Effector memory CD8-positive, alpha-beta T cell (primary cell): ENCODE measurements at regions not wholly inside any gene's neighbourhood (a gene's known extent, or its start where the extent isn't known, plus 50 kb on each side); places are given as distances from the start of the nearest gene placed in this dataset.
"Not testable (repeated sequence)": the region's sequence is repeated elsewhere in the genome, so short reads cannot be mapped to it uniquely, and the experiment has no call there.

Experiments
- ATAC-seq: fragments of 150-1000 bp; cut with Tn5 transposase; replicated peaks from 2 replicates; pipeline ENCODE4 v1.10.0; 2021; ENCODE audit warnings: mild to moderate bottlenecking, moderate library complexity
- DNase-seq, 3 experiments: peaks; one replicate each; pipeline ENCODE4 v3.0.0; 2021
- H3K27ac Mint-ChIP-seq, 2 donors: one replicate each; pipeline ENCODE4 v1.8.0; 2022; ENCODE audit warnings: mild to moderate bottlenecking in 2 of 2, mixed read lengths in 2 of 2, moderate library complexity in 2 of 2
- H3K27me3 Mint-ChIP-seq, 2 donors: one replicate each; pipeline ENCODE4 v1.8.0; 2022; ENCODE audit warnings: mixed read lengths in 2 of 2
- H3K36me3 Mint-ChIP-seq: one replicate; pipeline ENCODE4 v1.8.0; 2022; ENCODE audit warnings: mild to moderate bottlenecking, moderate library complexity, mixed read lengths; ENCODE audit not compliant: insufficient read depth
- H3K4me1 Mint-ChIP-seq, 2 donors: one replicate each; pipeline ENCODE4 v1.8.0; 2022; ENCODE audit warnings: low read depth in 2 of 2, mixed read lengths in 2 of 2
- H3K4me3 Mint-ChIP-seq, 2 donors: one replicate each; pipeline ENCODE4 v1.8.0; 2022; ENCODE audit warnings: mild to moderate bottlenecking in 2 of 2, mixed read lengths in 2 of 2, moderate library complexity in 2 of 2
- H3K9me3 Mint-ChIP-seq, 2 donors: one replicate each; pipeline ENCODE4 v1.8.0; 2022; ENCODE audit warnings: mixed read lengths in 2 of 2

DNA sequence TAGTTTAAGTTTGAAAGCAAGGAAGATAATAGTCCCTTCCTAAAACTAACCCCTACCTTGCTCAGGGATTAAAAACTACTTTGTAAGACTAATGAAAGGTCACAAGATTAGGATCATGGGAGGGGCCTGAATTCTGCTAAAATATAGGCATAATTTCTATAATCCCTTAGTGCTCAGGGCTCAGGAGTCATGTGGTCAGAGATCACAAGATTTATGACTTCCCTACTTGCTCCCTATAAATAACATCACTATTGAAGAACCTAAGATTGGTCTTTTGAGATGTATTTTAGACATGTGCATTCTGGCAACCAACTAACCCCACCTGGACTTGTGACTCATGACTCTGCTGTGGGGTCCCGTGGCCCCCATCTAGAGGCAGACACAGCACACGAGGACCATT is 81.1 kb downstream of the STMND1 start:
- H3K4me3 Mint-ChIP-seq, result no peak overlapping the region
- peaks cover 32 to 42% of the 10 kb centered on the region in 2 donors for H3K27me3 Mint-ChIP-seq
- no peaks in the 10 kb centered on the region for H3K36me3 Mint-ChIP-seq
- H3K9me3 Mint-ChIP-seq, result peaks cover 0 to 1% of the 10 kb centered on the region in 2 donors
- DNase-seq (no peak), ATAC-seq (no peak)
- no peak overlapping the region for H3K27ac Mint-ChIP-seq
- H3K4me1 Mint-ChIP-seq, result no peaks in the 10 kb centered on the region

DNA sequence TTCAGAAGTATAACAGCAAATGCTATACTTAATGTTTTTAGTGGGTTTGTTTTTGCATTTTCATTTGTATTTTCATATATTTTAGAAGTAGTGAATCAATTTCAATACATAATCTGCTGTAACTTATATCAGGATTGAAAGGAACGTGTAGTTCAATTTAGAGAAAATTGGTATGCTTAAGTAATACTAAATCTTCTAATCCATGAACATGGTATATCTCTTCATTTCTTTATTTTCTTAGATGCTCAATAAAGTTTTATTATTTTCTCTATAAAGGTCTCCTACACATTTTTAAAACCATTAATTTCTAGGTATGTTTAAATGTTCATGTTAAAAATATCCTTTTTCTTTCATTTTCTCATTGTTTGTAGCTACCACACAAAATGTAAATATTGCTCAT is 85.1 kb downstream of the STMND1 start:
- Mint-ChIP-seq H3K27ac (no peak overlapping the region), H3K36me3 (no peaks in the 10 kb centered on the region), H3K4me1 (no peaks in the 10 kb centered on the region), H3K27me3 (peaks cover 47 to 64% of the 10 kb centered on the region in 2 donors), H3K9me3 (peaks cover 0 to 1% of the 10 kb centered on the region in 2 donors), H3K4me3 (no peak overlapping the region)
- ATAC-seq (no peak), DNase-seq (no peak)

DNA sequence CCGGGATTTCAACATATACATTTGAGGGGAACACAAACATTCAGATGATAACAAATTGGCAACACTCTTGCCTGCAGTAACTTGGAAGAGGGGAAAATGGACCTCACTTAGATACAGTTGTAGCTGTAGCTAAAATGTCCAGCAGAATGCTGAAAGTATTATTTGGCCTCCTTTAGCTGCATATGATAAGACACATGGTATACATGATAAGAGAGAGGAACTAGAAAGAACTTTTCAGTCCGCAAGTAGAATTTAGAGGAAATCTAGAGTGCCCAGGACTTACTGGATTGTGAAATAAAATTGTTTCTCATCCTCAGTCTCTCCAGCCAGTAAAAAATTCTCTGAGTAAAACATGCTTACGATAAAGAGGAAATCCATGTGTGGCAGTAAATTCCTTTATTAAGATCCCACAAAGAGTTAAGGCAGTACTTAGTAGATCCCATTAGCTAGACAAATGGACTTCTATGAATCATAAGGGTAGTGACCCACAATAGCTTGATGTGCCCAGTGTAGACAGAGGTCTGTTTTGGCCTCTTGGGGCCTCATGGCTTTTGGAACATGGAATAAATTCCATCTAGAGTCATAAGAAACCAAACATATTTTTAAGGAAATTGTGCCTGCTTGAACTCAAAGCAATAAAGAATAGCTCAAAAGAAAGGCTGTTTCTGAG is 87.9 kb upstream of the RBM24 start:
- DNase-seq (no peak), ATAC-seq (no peak)
- H3K4me3 Mint-ChIP-seq, result no peak overlapping the region
- H3K9me3 Mint-ChIP-seq, result no peaks in the 10 kb centered on the region
- H3K4me1 Mint-ChIP-seq, result no peaks in the 10 kb centered on the region
- no peak overlapping the region for H3K27ac Mint-ChIP-seq
- no peaks in the 10 kb centered on the region for H3K36me3 Mint-ChIP-seq
- peaks cover 12 to 19% of the 10 kb centered on the region in 2 donors for H3K27me3 Mint-ChIP-seq

DNA sequence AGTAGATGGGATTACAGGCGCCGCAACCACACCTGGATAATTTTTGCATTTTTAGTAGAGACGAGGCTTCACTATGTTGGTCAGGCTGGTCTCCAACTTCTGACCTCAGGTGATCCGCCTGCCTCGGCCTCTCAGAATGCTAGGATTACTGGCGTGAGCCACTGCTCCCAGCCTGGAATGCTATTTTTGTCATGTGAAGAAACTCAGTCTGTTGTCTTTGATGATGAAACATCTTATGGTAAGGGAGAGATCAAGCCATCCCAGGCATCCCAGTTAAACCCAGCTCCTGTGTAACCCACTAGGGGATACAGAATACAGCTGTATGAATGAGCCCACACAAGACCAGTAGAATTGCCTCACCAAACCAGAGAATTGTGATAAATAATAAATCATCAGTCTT is 83.6 kb upstream of the RBM24 start:
- Mint-ChIP-seq H3K36me3 (no peaks in the 10 kb centered on the region), H3K9me3 (no peaks in the 10 kb centered on the region), H3K4me3 (no peak overlapping the region), H3K27ac (no peak overlapping the region), H3K4me1 (no peaks in the 10 kb centered on the region), H3K27me3 (peaks cover 3 to 6% of the 10 kb centered on the region in 2 donors)
- ATAC-seq (no peak), DNase-seq (no peak)

DNA sequence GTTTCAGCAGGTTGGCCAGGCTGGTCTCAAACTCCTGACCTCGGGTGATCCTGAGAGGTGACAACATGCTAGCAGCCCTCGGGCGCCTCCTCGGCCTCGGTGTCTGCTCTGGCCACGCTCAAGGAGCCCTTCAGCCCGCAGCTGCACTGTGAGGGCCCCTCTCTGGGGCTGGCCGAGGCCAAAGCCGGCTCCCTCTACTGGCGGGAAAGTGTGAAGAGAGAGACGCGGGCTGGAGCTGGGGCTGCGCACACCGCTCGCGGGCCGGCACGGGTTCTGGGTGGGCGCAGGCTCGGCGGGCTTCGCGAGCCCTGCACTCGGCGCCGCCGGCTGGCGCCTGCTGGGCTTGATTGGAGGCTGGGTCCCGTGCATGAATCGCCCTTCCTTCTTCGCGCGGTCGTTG is 80.8 kb upstream of the RBM24 start:
- H3K4me1 Mint-ChIP-seq, result no peaks in the 10 kb centered on the region
- DNase-seq (no peak), ATAC-seq (no peak)
- H3K27me3 Mint-ChIP-seq, result peaks cover 17 to 22% of the 10 kb centered on the region in 2 donors
- H3K9me3 Mint-ChIP-seq, result no peaks in the 10 kb centered on the region
- no peak overlapping the region for H3K27ac Mint-ChIP-seq
- no peak overlapping the region for H3K4me3 Mint-ChIP-seq
- H3K36me3 Mint-ChIP-seq, result no peaks in the 10 kb centered on the region

DNA sequence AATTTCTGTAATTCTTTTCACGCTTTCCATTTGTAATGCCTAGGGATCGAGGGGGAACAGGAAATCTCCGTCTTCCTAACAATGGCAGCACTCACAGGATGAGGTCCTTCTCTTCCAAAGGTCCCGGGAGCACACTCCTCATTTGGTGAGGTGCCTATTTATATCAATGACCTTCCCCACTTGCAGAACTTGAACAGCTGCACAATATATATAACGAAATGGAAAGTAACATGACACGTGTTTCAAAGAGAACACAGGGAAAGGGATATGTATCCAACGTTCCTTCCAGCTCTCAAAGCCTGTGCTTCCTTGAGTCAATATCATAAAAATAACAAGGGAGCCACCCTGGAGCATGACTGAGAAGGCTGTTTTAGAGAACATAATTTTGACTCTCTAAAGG is 78.6 kb upstream of the RBM24 start:
- Mint-ChIP-seq H3K27me3 (peaks cover 21 to 25% of the 10 kb centered on the region in 2 donors), H3K27ac (no peak overlapping the region), H3K4me3 (no peak overlapping the region), H3K36me3 (no peaks in the 10 kb centered on the region), H3K9me3 (no peaks in the 10 kb centered on the region), H3K4me1 (no peaks in the 10 kb centered on the region)
- ATAC-seq (no peak), DNase-seq (no peak)

- Mint-ChIP-seq H3K4me1 (no peaks in the 10 kb centered on the region), H3K27ac (no peak overlapping the region), H3K4me3 (no peak overlapping the region), H3K27me3 (peaks cover 21 to 25% of the 10 kb centered on the region in 2 donors), H3K36me3 (no peaks in the 10 kb centered on the region), H3K9me3 (no peaks in the 10 kb centered on the region)
- DNase-seq (no peak), ATAC-seq (no peak)
Observed at GRCh38 chr6:17204533-17204932, 76.6 kb upstream of the RBM24 start.

- Mint-ChIP-seq H3K36me3 (no peaks in the 10 kb centered on the region), H3K9me3 (no peaks in the 10 kb centered on the region), H3K4me3 (no peak overlapping the region), H3K27me3 (peaks cover 21 to 25% of the 10 kb centered on the region in 2 donors), H3K27ac (no peak overlapping the region), H3K4me1 (no peaks in the 10 kb centered on the region)
- DNase-seq, result no peak
- ATAC-seq, result no peak
Observed at GRCh38 chr6:17206566-17207072, 74.5 kb upstream of the RBM24 start.

DNA sequence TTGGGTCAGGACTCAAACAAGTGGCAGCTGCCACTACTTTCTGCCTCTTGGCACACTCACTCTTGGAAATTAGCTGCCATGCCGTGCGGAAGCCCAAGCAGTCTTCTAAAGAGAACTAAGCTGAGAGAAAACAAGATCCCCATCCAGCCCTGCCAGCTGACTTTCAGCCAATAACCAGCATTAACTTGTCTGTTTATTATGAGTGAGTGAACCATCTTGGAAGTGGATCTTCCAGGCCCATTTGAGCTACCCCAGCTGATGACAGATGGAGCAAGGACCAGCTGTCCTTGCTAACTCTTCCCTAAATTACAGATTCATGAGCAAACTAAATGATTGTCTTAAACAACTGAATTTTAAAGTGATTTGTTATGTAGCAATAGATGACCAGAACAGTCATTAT is 73.9 kb upstream of the RBM24 start:
- Mint-ChIP-seq H3K9me3 (no peaks in the 10 kb centered on the region), H3K4me1 (no peaks in the 10 kb centered on the region), H3K27me3 (peaks cover 21 to 22% of the 10 kb centered on the region in 2 donors), H3K36me3 (no peaks in the 10 kb centered on the region), H3K4me3 (no peak overlapping the region), H3K27ac (no peak overlapping the region)
- ATAC-seq (no peak), DNase-seq (no peak)

GRCh38 chr6:17210683-17211082 is 70.5 kb upstream of the RBM24 start:
- H3K4me1 Mint-ChIP-seq, result no peaks in the 10 kb centered on the region
- H3K9me3 Mint-ChIP-seq, result no peaks in the 10 kb centered on the region
- H3K27ac Mint-ChIP-seq, result no peak overlapping the region
- H3K27me3 Mint-ChIP-seq, result peaks cover 0 to 2% of the 10 kb centered on the region in 2 donors
- no peak for ATAC-seq
- no peak for DNase-seq
- no peaks in the 10 kb centered on the region for H3K36me3 Mint-ChIP-seq
- H3K4me3 Mint-ChIP-seq, result no peak overlapping the region

DNA sequence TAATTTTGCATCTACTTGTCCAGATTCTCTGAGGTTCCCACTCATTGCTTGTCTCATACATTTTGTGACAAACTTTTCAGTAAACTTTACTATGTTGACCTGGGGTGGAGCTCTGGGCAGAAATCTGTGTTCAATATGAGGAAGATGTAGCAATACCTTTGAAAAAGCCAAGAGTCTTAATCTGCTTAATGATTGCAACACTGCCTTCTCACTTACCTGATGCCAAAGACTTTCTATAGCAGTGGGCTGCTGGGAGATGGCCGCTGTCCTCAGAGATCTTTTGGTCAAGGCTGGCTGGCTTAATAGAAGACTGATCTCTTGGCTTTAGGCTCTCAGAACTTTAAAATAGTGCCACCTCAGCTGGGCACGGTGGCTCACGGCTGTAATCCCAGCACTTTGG is 70.1 kb upstream of the RBM24 start:
- DNase-seq, result no peak
- H3K36me3 Mint-ChIP-seq, result no peaks in the 10 kb centered on the region
- no peak overlapping the region for H3K27ac Mint-ChIP-seq
- no peak overlapping the region for H3K4me3 Mint-ChIP-seq
- H3K27me3 Mint-ChIP-seq, result no peaks in the 10 kb centered on the region
- no peaks in the 10 kb centered on the region for H3K9me3 Mint-ChIP-seq
- no peaks in the 10 kb centered on the region for H3K4me1 Mint-ChIP-seq
- no peak for ATAC-seq

GRCh38 chr6:17212546-17213371 is 68.4 kb upstream of the RBM24 start:
- Mint-ChIP-seq H3K27ac (no peak overlapping the region), H3K36me3 (no peaks in the 10 kb centered on the region), H3K4me3 (no peak overlapping the region), H3K9me3 (no peaks in the 10 kb centered on the region), H3K27me3 (peaks cover 0 to 5% of the 10 kb centered on the region in 2 donors), H3K4me1 (no peaks in the 10 kb centered on the region)
- DNase-seq (no peak), ATAC-seq (no peak)

- ATAC-seq, result no peak
- DNase-seq, result no peak
- Mint-ChIP-seq H3K4me1 (no peaks in the 10 kb centered on the region), H3K27me3 (peaks cover 8 to 11% of the 10 kb centered on the region in 2 donors), H3K36me3 (no peaks in the 10 kb centered on the region), H3K27ac (peak overlapping the region in 1 of 2 donors; percentile 59), H3K9me3 (no peaks in the 10 kb centered on the region), H3K4me3 (no peak overlapping the region)
Observed at GRCh38 chr6:17214106-17214505, 67.1 kb upstream of the RBM24 start.

GRCh38 chr6:17216972-17217371 is 64.2 kb upstream of the RBM24 start:
- not testable (repeated sequence) for H3K9me3 Mint-ChIP-seq, H3K36me3 Mint-ChIP-seq, ATAC-seq, H3K4me1 Mint-ChIP-seq, H3K27ac Mint-ChIP-seq, DNase-seq, H3K4me3 Mint-ChIP-seq
- H3K27me3 Mint-ChIP-seq, result peaks cover 13 to 23% of the 10 kb centered on the region in 2 donors
